ENCODE measurements at regions not wholly inside any gene's neighbourhood (a gene's known extent, or its start where the extent isn't known, plus 50 kb on each side); places are given as distances from the start of the nearest gene placed in this dataset.

DNA sequence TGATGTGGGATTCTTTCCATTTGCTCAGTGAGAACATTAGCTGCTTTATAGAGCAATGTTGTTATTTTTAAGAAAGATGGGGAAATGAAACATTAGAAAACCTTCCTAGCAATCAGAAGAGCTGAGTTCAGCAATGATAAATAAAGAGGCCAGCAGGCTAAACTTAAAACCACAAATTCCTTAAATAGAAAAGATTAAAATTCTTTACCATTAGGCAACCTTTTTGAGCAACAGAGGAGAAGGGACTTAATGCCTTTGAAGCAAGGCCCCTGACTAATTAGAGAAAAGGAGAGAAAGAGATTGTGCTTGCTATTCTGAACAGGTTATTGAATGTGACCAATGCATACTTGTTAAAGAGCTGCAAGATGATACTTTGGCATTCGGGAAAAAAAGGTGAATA lies 160.8 kb upstream of the LMO3 start:
- DNase-seq (ENCODE audit: low read depth), result peak; percentile 2
- TF ChIP-seq, protein P1, sequence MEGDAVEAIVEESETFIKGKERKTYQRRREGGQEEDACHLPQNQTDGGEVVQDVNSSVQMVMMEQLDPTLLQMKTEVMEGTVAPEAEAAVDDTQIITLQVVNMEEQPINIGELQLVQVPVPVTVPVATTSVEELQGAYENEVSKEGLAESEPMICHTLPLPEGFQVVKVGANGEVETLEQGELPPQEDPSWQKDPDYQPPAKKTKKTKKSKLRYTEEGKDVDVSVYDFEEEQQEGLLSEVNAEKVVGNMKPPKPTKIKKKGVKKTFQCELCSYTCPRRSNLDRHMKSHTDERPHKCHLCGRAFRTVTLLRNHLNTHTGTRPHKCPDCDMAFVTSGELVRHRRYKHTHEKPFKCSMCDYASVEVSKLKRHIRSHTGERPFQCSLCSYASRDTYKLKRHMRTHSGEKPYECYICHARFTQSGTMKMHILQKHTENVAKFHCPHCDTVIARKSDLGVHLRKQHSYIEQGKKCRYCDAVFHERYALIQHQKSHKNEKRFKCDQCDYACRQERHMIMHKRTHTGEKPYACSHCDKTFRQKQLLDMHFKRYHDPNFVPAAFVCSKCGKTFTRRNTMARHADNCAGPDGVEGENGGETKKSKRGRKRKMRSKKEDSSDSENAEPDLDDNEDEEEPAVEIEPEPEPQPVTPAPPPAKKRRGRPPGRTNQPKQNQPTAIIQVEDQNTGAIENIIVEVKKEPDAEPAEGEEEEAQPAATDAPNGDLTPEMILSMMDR (IDR thresholded peaks at IDR 0.05; ENCODE audit: insufficient read depth, low read depth, low read length), result no peak
- no peak overlapping the region for H3K4me3 ChIP-seq (ENCODE audit: low read depth, low read length)

GRCh38 chr12:16763901-16764300 lies 157.9 kb upstream of the LMO3 start:
- TF ChIP-seq, protein P1 (IDR thresholded peaks at IDR 0.05; ENCODE audit: insufficient read depth, low read depth, low read length), result no peak
- H3K4me3 ChIP-seq (ENCODE audit: low read depth, low read length), result no peak overlapping the region
- peak; percentile 0 for DNase-seq (ENCODE audit: low read depth)

- DNase-seq (ENCODE audit: low read depth), result no peak
- H3K4me3 ChIP-seq (ENCODE audit: low read depth, low read length), result no peak overlapping the region
- TF ChIP-seq, protein P1 (IDR thresholded peaks at IDR 0.05; ENCODE audit: insufficient read depth, low read depth, low read length), result no peak
Measured at GRCh38 chr12:16756833-16757555, 151.0 kb upstream of the LMO3 start.

GRCh38 chr12:16730772-16731171 lies 124.8 kb upstream of the LMO3 start:
- no peak overlapping the region for H3K4me3 ChIP-seq (ENCODE audit: low read depth, low read length)
- TF ChIP-seq, protein P1 (IDR thresholded peaks at IDR 0.05; ENCODE audit: insufficient read depth, low read depth, low read length), result no peak
- no peak for DNase-seq (ENCODE audit: low read depth)

GRCh38 chr12:16726879-16727278 lies 120.9 kb upstream of the LMO3 start:
- TF ChIP-seq, protein P1 (IDR thresholded peaks at IDR 0.05; ENCODE audit: insufficient read depth, low read depth, low read length), result no peak
- DNase-seq (ENCODE audit: low read depth), result no peak
- no peak overlapping the region for H3K4me3 ChIP-seq (ENCODE audit: low read depth, low read length)

- H3K4me3 ChIP-seq (ENCODE audit: low read depth, low read length), result no peak overlapping the region
- DNase-seq (ENCODE audit: low read depth), result no peak
- TF ChIP-seq, protein P1 (IDR thresholded peaks at IDR 0.05; ENCODE audit: insufficient read depth, low read depth, low read length), result no peak
Measured at GRCh38 chr12:16719713-16720416, 113.9 kb upstream of the LMO3 start.

Data from fibroblast of villous mesenchyme (primary cell).